ENCODE measurements at regions not wholly inside any gene's neighbourhood (a gene's known extent, or its start where the extent isn't known, plus 50 kb on each side); places are given as distances from the start of the nearest gene placed in this dataset.

DNA sequence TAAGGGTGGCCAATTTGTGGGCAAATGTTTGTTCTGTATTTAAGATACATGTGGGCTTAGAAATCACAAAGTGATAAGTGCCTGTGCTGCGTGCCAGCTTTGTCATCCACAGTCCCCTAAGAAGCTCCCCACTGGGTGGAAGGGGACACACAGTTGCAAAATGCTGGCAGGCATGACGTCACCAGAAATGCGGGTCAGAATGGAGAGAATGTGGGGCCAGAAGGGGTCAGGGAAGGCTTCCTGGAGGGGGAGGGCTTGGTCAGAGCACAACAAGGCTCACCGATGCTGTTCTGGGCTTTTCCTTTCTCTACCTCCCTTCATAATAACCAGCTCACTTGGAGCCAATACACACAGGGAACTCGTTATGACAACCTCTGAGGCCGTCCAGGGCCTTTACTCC is 207.3 kb downstream of the URI1 start:
- dilution Hi-C loops (cut with HindIII; ENCODE audit: low sequenced_read_pairs, unreplicated experiment) = no loop called here
- Histone ChIP-seq H3K4me3 (ENCODE audit: insufficient read depth, low read depth, low read length) (no peak overlapping the region), H4K8ac (ENCODE audit: low read depth in 2 of 2, low read length in 2 of 2) (no peak overlapping the region), H4K91ac (ENCODE audit: insufficient read depth, low read depth, low read length) (no peak overlapping the region), H2AK9ac (replicated peaks; ENCODE audit: low read depth, low read length, poor library complexity) (no peak overlapping the region), H2BK15ac (ENCODE audit: low read depth, low read length) (no peak overlapping the region), H3K27me3 (ENCODE audit: control insufficient read depth, insufficient read depth, low read length) (no peaks in the 10 kb centered on the region), H3K18ac (ENCODE audit: low read depth, low read length) (no peak overlapping the region), H3K4ac (ENCODE audit: low read depth, low read length) (no peak overlapping the region), H4K20me1 (ENCODE audit: insufficient read depth, low read length) (no peaks in the 10 kb centered on the region), H2BK20ac (ENCODE audit: low read depth, low read length) (no peak overlapping the region), H2AFZ (replicated peaks; ENCODE audit: low read length, poor library complexity) (no peak overlapping the region), H3K23ac (ENCODE audit: low read depth, low read length) (no peak overlapping the region), H2BK5ac (ENCODE audit: low read depth, low read length, poor library complexity, severe bottlenecking) (no peak overlapping the region), H3K79me1 (ENCODE audit: low read depth in 1 of 2, low read length in 2 of 2) (no peaks in the 10 kb centered on the region), H3K14ac (replicated peaks; ENCODE audit: low read depth, low read length) (no peak overlapping the region), H3K9me1 (ENCODE audit: insufficient read depth, low read length) (no peaks in the 10 kb centered on the region), H3K9ac (ENCODE audit: low read depth, low read length) (no peak overlapping the region), H3K9me3 (ENCODE audit: control insufficient read depth, insufficient read depth, low read length) (peaks cover 28% of the 10 kb centered on the region; the same call in 1 of the 2 replicates), H2BK120ac (ENCODE audit: low read depth, low read length) (no peak overlapping the region), H3K4me1 (ENCODE audit: control insufficient read depth, insufficient read depth, low read length) (no peaks in the 10 kb centered on the region), H3K36me3 (ENCODE audit: control insufficient read depth, insufficient read depth, low read length) (no peaks in the 10 kb centered on the region), H3K56ac (ENCODE audit: extremely low read depth, insufficient read depth, low read length) (no peak overlapping the region), H3K4me2 (ENCODE audit: low read depth, low read length) (no peak overlapping the region), H4K5ac (ENCODE audit: low read depth, low read length) (no peak overlapping the region), H2AK5ac (ENCODE audit: low read depth, low read length) (no peak overlapping the region), H3K27ac (ENCODE audit: insufficient read depth, low read length) (no peak overlapping the region)
- TF ChIP-seq POLR2A (IDR thresholded peaks at IDR 0.05; ENCODE audit: low read depth, low read length) (no peak), BHLHE40 (IDR thresholded peaks at IDR 0.05; ENCODE audit: low read depth, low read length) (no peak), RCOR1 (IDR thresholded peaks at IDR 0.05; ENCODE audit: insufficient replicate concordance, low read length) (no peak), CEBPB (IDR thresholded peaks at IDR 0.05; ENCODE audit: low read depth, low read length) (no peak), NFE2L2 (IDR thresholded peaks at IDR 0.05; ENCODE audit: low read depth, low read length) (no peak), MXI1 (IDR thresholded peaks at IDR 0.05; ENCODE audit: borderline replicate concordance, low read depth, low read length) (no peak), MAFK (IDR thresholded peaks at IDR 0.05; ENCODE audit: low read depth, low read length) (no peak), SMC3 (IDR thresholded peaks at IDR 0.05; ENCODE audit: low read depth, low read length) (no peak), MAZ (IDR thresholded peaks at IDR 0.05; ENCODE audit: borderline replicate concordance, low read depth, low read length) (no peak), CHD1 (IDR thresholded peaks at IDR 0.05; ENCODE audit: low read depth, low read length) (no peak), ELK1 (IDR thresholded peaks at IDR 0.05; ENCODE audit: borderline replicate concordance, low read depth, low read length) (no peak), FOS (IDR thresholded peaks at IDR 0.05; ENCODE audit: low read depth, low read length) (no peak), RFX5 (IDR thresholded peaks at IDR 0.05; ENCODE audit: low read depth, low read length) (no peak)
- TF ChIP-seq, protein P1, sequence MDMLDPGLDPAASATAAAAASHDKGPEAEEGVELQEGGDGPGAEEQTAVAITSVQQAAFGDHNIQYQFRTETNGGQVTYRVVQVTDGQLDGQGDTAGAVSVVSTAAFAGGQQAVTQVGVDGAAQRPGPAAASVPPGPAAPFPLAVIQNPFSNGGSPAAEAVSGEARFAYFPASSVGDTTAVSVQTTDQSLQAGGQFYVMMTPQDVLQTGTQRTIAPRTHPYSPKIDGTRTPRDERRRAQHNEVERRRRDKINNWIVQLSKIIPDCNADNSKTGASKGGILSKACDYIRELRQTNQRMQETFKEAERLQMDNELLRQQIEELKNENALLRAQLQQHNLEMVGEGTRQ (IDR thresholded peaks at IDR 0.05; ENCODE audit: low read depth, low read length) = no peak
- TF ChIP-seq, protein P2, sequence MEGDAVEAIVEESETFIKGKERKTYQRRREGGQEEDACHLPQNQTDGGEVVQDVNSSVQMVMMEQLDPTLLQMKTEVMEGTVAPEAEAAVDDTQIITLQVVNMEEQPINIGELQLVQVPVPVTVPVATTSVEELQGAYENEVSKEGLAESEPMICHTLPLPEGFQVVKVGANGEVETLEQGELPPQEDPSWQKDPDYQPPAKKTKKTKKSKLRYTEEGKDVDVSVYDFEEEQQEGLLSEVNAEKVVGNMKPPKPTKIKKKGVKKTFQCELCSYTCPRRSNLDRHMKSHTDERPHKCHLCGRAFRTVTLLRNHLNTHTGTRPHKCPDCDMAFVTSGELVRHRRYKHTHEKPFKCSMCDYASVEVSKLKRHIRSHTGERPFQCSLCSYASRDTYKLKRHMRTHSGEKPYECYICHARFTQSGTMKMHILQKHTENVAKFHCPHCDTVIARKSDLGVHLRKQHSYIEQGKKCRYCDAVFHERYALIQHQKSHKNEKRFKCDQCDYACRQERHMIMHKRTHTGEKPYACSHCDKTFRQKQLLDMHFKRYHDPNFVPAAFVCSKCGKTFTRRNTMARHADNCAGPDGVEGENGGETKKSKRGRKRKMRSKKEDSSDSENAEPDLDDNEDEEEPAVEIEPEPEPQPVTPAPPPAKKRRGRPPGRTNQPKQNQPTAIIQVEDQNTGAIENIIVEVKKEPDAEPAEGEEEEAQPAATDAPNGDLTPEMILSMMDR (conservative IDR thresholded peaks at IDR 0.05; ENCODE audit: low read depth, low read length) = no peak
- ChIA-PET CTCF (no interaction called here), POLR2A (ENCODE audit: unreplicated experiment) (no interaction called here)
- intact Hi-C loops (cut with micrococcal nuclease) = no loop called here
- no CpG with 5 or more reads among the region's 6 CpGs for whole genome bisulfite sequencing, 2 experiments (ENCODE audit: extremely low coverage in 2 of 2, insufficient read length in 1 of 2)
- ATAC-seq (ENCODE audit: low read depth) (no peak), DNase-seq (no peak)
- in situ Hi-C loops (cut with MboI; ENCODE audit: low sequenced_read_pairs) = no loop called here
- no TSS peak for BruUV-seq (replicated peaks)

Measured in IMR-90 (cell line).